ENCODE measurements at regions not wholly inside any gene's neighbourhood (a gene's known extent, or its start where the extent isn't known, plus 50 kb on each side); places are given as distances from the start of the nearest gene placed in this dataset.

GRCh38 chr1:213767683-213768082 is 220.1 kb upstream of the PROX1 start:
- no peaks in the 10 kb centered on the region for H3F3A ChIP-seq (ENCODE audit: insufficient read depth, low read length, poor library complexity, severe bottlenecking)
- H3K36me3 ChIP-seq (ENCODE audit: insufficient read depth, low read length) = no peaks in the 10 kb centered on the region
- H3K27me3 ChIP-seq (ENCODE audit: insufficient read depth, low read depth, low read length) = no peaks in the 10 kb centered on the region
- TF ChIP-seq TAF1 (IDR thresholded peaks at IDR 0.05; ENCODE audit: low read depth) = no peak
- TF ChIP-seq SMC3 (conservative IDR thresholded peaks at IDR 0.05; ENCODE audit: poor library complexity) = no peak
- TF ChIP-seq EP300 (conservative IDR thresholded peaks at IDR 0.05; ENCODE audit: poor library complexity, severe bottlenecking) = no peak
- TF ChIP-seq MXI1 (conservative IDR thresholded peaks at IDR 0.05; ENCODE audit: poor library complexity, severe bottlenecking) = no peak
- no peak for TF ChIP-seq CTCF (IDR thresholded peaks at IDR 0.05; ENCODE audit: poor library complexity, severe bottlenecking)
- no peak for TF ChIP-seq POLR2AphosphoS5 (IDR thresholded peaks at IDR 0.05)
- no peak for TF ChIP-seq EZH2 (IDR thresholded peaks at IDR 0.05; ENCODE audit: borderline replicate concordance, insufficient read depth, low read length, poor library complexity, severe bottlenecking)
- TF ChIP-seq RAD21 (conservative IDR thresholded peaks at IDR 0.05) = no peak
- TF ChIP-seq REST (IDR thresholded peaks at IDR 0.05; ENCODE audit: borderline replicate concordance) = no peak
- H2AFZ ChIP-seq (ENCODE audit: low read depth, low read length) = no peak overlapping the region
- no peaks in the 10 kb centered on the region for H3K9me3 ChIP-seq (ENCODE audit: low read length)
- H3K9me2 ChIP-seq (ENCODE audit: insufficient read depth, low read length) = no peaks in the 10 kb centered on the region
- H3K4me3 ChIP-seq (ENCODE audit: low read length) = no peak overlapping the region
- H3K79me2 ChIP-seq (replicated peaks; ENCODE audit: insufficient read depth, low read length) = no peaks in the 10 kb centered on the region
- H4K20me1 ChIP-seq (ENCODE audit: insufficient read depth) = no peaks in the 10 kb centered on the region
- no peak overlapping the region for H3K27ac ChIP-seq (ENCODE audit: low read length)
- H3K9ac ChIP-seq (ENCODE audit: low read length) = no peak overlapping the region
- H3K4me2 ChIP-seq (ENCODE audit: low read length) = no peak overlapping the region

- H3K27ac ChIP-seq (ENCODE audit: low read length) = no peak overlapping the region
- no peaks in the 10 kb centered on the region for H3K79me2 ChIP-seq (replicated peaks; ENCODE audit: insufficient read depth, low read length)
- H3K9ac ChIP-seq (ENCODE audit: low read length) = no peak overlapping the region
- H3K9me3 ChIP-seq (ENCODE audit: low read length) = no peaks in the 10 kb centered on the region
- no peaks in the 10 kb centered on the region for H4K20me1 ChIP-seq (ENCODE audit: insufficient read depth)
- H3K27me3 ChIP-seq (ENCODE audit: insufficient read depth, low read depth, low read length) = no peaks in the 10 kb centered on the region
- H2AFZ ChIP-seq (ENCODE audit: low read depth, low read length) = no peak overlapping the region
- TF ChIP-seq MXI1 (conservative IDR thresholded peaks at IDR 0.05; ENCODE audit: poor library complexity, severe bottlenecking) (no peak), REST (IDR thresholded peaks at IDR 0.05; ENCODE audit: borderline replicate concordance) (no peak), SMC3 (conservative IDR thresholded peaks at IDR 0.05; ENCODE audit: poor library complexity) (no peak), TAF1 (IDR thresholded peaks at IDR 0.05; ENCODE audit: low read depth) (no peak), CTCF (IDR thresholded peaks at IDR 0.05; ENCODE audit: poor library complexity, severe bottlenecking) (no peak), EZH2 (IDR thresholded peaks at IDR 0.05; ENCODE audit: borderline replicate concordance, insufficient read depth, low read length, poor library complexity, severe bottlenecking) (no peak), POLR2AphosphoS5 (IDR thresholded peaks at IDR 0.05) (no peak), EP300 (conservative IDR thresholded peaks at IDR 0.05; ENCODE audit: poor library complexity, severe bottlenecking) (no peak), RAD21 (conservative IDR thresholded peaks at IDR 0.05) (no peak)
- no peak overlapping the region for H3K4me2 ChIP-seq (ENCODE audit: low read length)
- H3F3A ChIP-seq (ENCODE audit: insufficient read depth, low read length, poor library complexity, severe bottlenecking) = no peaks in the 10 kb centered on the region
- H3K4me3 ChIP-seq (ENCODE audit: low read length) = no peak overlapping the region
- H3K9me2 ChIP-seq (ENCODE audit: insufficient read depth, low read length) = no peaks in the 10 kb centered on the region
- no peaks in the 10 kb centered on the region for H3K36me3 ChIP-seq (ENCODE audit: insufficient read depth, low read length)
These were observed 215.4 kb upstream of the PROX1 start for GRCh38 chr1:213772128-213773063.
